HepG2 (cell line): ENCODE measurements at regions not wholly inside any gene's neighbourhood (a gene's known extent, or its start where the extent isn't known, plus 50 kb on each side); places are given as distances from the start of the nearest gene placed in this dataset.

Experiments
- CCAR2 ChIP-seq: fragments of 200-400 bp; formaldehyde crosslinking; optimal IDR thresholded peaks from 2 replicates; pipeline ENCODE3; 2018; ENCODE audit warnings: low read depth, mild to moderate bottlenecking, low read length, moderate library complexity
- EHMT2 ChIP-seq: fragments of 200-600 bp; sonication (generic); IDR thresholded peaks from 2 replicates; pipeline ENCODE4 v1.7.0; 2017; ENCODE audit warnings: antibody characterized with exemption, low read depth, low read length, borderline replicate concordance
- FOXC1 ChIP-seq: sonication (generic); formaldehyde crosslinking; IDR thresholded peaks from 2 replicates; pipeline ENCODE4 v1.8.0; 2022; ENCODE audit warnings: mild to moderate bottlenecking, missing genetic modification reagents, borderline replicate concordance
- HNF4A ChIP-seq: sonication (generic); formaldehyde crosslinking; IDR thresholded peaks from 2 replicates; pipeline ENCODE4 v1.4.0; 2020; ENCODE audit warnings: missing genetic modification reagents
- KDM5A ChIP-seq: fragments of 200-600 bp; sonication (generic); IDR thresholded peaks from 2 replicates; pipeline ENCODE4 v1.7.0; 2018; ENCODE audit warnings: antibody characterized with exemption, mild to moderate bottlenecking, low read length, borderline replicate concordance
- MEIS2 ChIP-seq: sonication (generic); formaldehyde crosslinking; IDR thresholded peaks from 2 replicates; pipeline ENCODE4 v1.9.0; 2021; ENCODE audit warnings: mild to moderate bottlenecking, missing genetic modification reagents
- MLX ChIP-seq: IDR thresholded peaks from 2 replicates; pipeline ENCODE4 v1.6.1; 2016
- NR2F2 ChIP-seq: IDR thresholded peaks from 2 replicates; pipeline ENCODE4 v1.6.1; 2012; ENCODE audit warnings: low read depth, inconsistent platforms, borderline replicate concordance
- STAT6 ChIP-seq: sonication (generic); formaldehyde crosslinking; IDR thresholded peaks from 2 replicates; pipeline ENCODE4 v1.4.0; 2020; ENCODE audit warnings: missing genetic modification reagents, mild to moderate bottlenecking, borderline replicate concordance
- SYNCRIP ChIP-seq: fragments of 200-400 bp; formaldehyde crosslinking; IDR thresholded peaks from 2 replicates; pipeline ENCODE4 v1.6.1; 2018; ENCODE audit warnings: mild to moderate bottlenecking, low read depth, low read length; ENCODE audit not compliant: insufficient read depth
- TCF7L2 ChIP-seq: IDR thresholded peaks from 2 replicates; pipeline ENCODE4 v1.6.1; 2011; ENCODE audit warnings: mild to moderate bottlenecking, low read depth, low read length, moderate library complexity
- USF2 ChIP-seq, 2 experiments: sonication (generic) in 1 of 2; formaldehyde crosslinking in 1 of 2; IDR thresholded peaks; 2 replicates each; pipeline versions ENCODE4 v1.5.1 to v1.6.1; 2011 to 2020; ENCODE audit warnings: borderline replicate concordance in 1 of 2, low read depth in 1 of 2, low read length in 1 of 2, mild to moderate bottlenecking in 1 of 2, missing genetic modification reagents in 1 of 2, moderate library complexity in 1 of 2
- ZNF138 ChIP-seq: sonication (generic); formaldehyde crosslinking; IDR thresholded peaks from 2 replicates; pipeline ENCODE4 v1.5.0; 2020; ENCODE audit warnings: mild to moderate bottlenecking, low read depth, missing genetic modification reagents
- ZNF609 ChIP-seq: sonication (generic); formaldehyde crosslinking; IDR thresholded peaks from 2 replicates; pipeline ENCODE4 v1.4.0; 2020; ENCODE audit warnings: mild to moderate bottlenecking, missing genetic modification reagents, borderline replicate concordance
- ZSCAN25 ChIP-seq: sonication (generic); formaldehyde crosslinking; IDR thresholded peaks from 2 replicates; pipeline ENCODE4 v1.8.0; 2022; ENCODE audit warnings: mild to moderate bottlenecking, missing genetic modification reagents

- TF ChIP-seq USF2 (IDR thresholded peaks at IDR 0.05; ENCODE audit: low read depth, low read length) (peak; percentile 45; the same call in 1 of the 2 replicates), USF2 (CRISPR knock-in tag; IDR thresholded peaks at IDR 0.05; ENCODE audit: borderline replicate concordance) (no peak), MEIS2 (CRISPR knock-in tag) (peak; percentile 92), MLX (CRISPR knock-in tag) (peak; percentile 94), ZNF609 (peak; percentile 99), HNF4A (CRISPR knock-in tag) (peak; percentile 93), TCF7L2 (peak; percentile 24; the same call in 1 of the 2 replicates), NR2F2 (peak; percentile 97), ZNF138 (CRISPR knock-in tag) (no peak), SYNCRIP (no peak), STAT6 (CRISPR knock-in tag) (peak; percentile 72; the same call in 1 of the 2 replicates), FOXC1 (CRISPR knock-in tag) (0 out of 2 replicates have a peak, but pooled peaks have one; percentile 74), CCAR2 (no peak), EHMT2 (peak; percentile 52; the same call in 1 of the 2 replicates), ZSCAN25 (0 out of 2 replicates have a peak, but pooled peaks have one; percentile 6), KDM5A (no peak)
Observed at GRCh38 chr14:61102549-61103466, 121.8 kb downstream of the SLC38A6 start (continued).
